ENCODE measurements at regions not wholly inside any gene's neighbourhood (a gene's known extent, or its start where the extent isn't known, plus 50 kb on each side); places are given as distances from the start of the nearest gene placed in this dataset.
"Not testable (repeated sequence)": the region's sequence is repeated elsewhere in the genome, so short reads cannot be mapped to it uniquely, and the experiment has no call there.

DNA sequence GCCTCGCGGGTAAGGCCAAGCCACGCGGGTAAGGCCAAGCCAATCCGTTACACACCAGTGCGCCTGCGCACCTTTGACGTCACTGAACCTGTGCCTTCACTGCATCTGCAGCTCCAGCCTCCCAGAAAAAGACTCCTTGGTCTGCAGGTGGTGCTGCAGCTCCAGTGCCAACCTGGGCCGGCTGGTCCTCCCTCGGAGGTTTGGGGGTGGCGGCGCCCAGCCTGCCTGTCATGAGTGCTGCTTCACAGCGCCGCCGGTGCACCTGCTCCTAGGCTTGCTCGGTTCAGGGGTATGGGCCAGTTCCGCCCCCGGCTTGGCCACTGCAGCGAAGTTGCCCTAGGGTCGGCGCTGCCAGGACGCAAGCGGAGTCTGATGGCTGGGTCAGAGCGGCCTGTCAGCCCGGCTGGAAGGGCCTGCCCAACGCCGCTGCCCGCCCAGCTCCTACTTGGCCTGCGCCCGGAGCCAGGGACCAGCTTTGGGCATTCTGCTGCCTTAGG lies 146.6 kb downstream of the USP22 start:
- DNase-seq (ENCODE audit: low read depth): no peak

DNA sequence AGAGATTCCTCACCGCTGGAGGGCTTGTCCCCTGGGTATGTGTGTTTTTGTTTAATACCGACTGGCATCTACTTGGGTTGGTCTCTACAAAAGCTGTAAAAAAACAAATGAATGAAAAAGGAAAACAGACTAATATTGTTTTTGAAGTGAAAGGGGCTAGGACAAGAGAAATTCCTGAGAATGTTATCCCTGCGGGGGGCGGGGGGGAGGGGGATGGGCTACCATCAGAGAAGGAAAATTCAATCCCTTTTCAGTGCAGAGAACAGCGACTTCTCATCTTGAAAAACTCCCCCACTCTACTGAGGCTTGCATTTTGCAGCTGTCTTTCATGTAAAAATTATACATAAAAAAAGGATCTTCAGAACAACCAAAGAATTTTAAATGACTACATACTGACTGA lies 144.1 kb downstream of the USP22 start:
- DNase-seq (ENCODE audit: low read depth): not testable (repeated sequence)

DNA sequence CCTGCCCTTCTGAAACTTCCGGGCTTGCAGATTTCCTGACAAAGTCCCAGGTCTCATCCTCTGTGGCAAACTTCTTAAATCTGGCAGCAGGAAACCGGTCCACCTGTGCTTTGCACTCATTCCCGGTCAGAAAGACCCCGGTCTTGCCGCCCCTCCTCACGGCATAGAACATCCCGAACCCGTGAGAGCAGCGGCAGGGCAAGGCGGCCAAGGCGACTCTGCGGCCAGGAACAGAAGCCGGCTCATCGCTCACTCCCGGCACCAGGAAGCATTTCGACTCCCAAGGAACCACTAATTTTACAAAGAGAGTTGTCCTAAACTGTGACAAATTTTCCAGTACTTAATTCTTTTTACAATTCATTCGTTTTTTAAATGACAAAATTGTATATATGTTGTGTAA lies 140.3 kb downstream of the USP22 start:
- DNase-seq (ENCODE audit: low read depth): not testable (repeated sequence)

DNA sequence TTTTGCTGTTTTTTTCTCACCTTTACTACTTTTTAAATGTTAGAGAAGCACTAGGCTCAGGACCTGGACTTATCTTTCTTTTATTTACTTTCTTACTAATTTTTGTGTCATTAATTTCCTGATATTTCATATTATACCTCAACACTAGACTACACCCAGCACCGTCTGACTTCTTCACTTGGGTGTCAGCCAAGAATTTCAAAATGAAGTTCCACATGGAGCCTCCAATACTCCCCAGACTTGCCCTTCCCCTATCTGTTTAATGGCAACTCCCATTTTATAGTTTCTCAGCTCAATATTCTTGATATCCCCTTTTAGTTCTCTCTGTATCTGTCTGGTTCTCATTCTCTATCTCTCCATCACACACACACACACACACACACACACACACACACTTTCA lies 139.3 kb downstream of the USP22 start:
- DNase-seq (ENCODE audit: low read depth): not testable (repeated sequence)

DNA sequence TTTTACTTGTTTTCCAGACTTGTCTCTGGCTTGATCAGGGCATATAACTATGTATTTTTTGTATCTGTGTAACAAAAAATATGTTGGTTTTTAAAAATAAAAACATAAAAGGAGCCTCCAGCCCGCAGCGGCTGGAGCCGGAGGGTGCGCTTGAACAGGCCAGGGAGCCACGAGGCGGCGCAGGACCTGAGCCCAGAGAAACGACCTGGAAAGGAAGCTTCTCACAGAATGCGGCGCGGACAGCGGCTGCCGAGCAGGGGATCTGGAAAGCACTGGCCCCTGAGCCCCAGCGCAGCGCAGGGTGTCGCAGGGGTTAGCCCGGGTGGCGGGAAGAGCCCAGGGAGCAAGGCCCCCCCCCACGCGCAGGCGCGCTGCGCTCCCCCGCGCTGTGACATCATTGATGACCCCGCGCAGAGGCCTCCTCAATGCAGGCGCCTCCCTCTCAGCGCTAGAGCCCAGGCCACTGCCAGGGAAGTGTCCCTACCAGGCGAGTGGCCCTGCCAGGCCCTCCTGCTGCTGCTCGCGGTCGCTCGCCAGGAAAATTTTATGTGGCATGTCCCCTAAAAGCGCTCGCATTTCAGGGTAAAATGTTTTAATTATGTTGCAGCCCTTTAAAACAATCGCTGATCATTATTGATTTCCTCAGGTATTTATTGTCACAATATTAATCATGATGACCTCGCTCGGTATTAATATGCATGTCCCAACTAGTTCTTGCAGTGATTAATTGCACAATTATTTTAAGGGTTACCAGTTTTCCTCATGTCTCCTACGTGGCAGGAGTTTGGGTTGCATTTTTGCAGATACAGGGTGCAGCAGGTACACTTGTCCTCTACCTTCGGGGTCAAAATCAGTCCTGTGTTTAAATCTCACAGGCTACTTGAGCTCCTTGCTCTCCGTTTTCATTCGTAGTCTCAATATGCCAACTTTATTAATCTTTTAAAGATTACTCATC lies 134.2 kb downstream of the USP22 start:
- DNase-seq (ENCODE audit: low read depth): no peak

DNA sequence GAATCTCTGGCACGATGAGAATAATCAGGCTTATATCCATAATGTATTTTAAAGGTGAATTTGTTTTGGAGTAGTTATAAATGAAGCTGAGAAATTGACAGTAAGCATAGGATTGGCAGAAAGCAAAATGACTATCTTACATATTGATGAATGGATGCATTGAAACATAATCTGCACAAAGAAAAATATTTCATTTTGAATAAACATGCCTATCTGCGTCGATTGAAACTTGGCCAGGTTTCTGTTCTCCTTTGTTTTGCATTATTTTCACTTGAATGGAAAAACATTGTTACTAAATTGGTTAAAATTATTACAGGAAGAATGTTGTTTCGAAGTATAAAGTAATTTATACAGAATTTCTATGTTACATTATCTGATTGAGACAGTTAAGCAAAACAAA lies 128.2 kb downstream of the USP22 start:
- no peak for DNase-seq (ENCODE audit: low read depth)

DNA sequence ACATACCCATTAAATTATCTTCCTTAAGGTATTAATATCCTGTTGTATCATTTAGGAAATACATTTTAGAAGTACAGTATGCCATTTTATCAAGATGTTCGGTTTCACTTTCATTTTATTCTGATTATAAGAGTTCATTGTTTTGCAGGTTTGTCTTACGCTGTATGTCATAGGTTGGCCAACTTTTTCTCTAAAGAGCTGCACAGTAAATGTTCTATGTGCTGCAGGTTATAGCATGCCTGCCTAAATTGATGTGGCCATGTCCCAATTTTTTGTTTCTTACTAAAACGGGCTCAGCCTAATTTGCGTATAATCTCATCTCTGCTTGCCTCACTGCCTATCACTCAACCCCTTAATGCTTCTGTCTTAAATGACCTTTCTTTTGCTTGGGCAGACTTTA lies 126.4 kb downstream of the USP22 start:
- no peak for DNase-seq (ENCODE audit: low read depth)

DNA sequence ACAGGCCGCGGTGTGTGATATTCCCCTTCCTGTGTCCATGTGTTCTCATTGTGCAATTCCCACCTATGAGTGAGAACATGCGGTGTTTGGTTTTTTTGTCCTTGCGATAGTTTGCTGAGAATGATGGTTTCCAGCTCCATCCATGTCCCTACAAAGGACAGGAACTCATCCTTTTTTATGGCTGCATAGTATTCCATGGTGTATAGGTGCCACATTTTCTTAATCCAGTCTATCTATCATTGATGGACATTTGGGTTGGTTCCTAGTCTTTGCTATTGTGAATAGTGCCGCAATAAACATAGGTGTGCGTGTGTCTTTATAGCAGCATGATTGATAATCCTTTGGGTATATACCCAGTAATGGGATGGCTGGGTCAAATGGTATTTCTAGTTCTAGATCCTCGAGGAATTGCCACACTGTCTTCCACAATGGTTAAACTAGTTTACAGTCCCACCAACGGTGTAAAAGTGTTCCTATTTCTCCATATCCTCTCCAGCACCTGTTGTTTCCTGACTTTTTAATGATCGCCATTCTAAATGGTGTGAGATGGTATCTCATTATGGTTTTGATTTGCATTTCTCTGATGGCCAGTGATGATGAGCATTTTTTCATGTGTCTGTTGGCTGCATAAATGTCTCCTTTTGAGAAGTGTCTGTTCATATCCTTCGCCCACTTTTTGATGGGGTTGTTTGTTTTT lies 125.1 kb downstream of the USP22 start:
- not testable (repeated sequence) for DNase-seq (ENCODE audit: low read depth)

DNA sequence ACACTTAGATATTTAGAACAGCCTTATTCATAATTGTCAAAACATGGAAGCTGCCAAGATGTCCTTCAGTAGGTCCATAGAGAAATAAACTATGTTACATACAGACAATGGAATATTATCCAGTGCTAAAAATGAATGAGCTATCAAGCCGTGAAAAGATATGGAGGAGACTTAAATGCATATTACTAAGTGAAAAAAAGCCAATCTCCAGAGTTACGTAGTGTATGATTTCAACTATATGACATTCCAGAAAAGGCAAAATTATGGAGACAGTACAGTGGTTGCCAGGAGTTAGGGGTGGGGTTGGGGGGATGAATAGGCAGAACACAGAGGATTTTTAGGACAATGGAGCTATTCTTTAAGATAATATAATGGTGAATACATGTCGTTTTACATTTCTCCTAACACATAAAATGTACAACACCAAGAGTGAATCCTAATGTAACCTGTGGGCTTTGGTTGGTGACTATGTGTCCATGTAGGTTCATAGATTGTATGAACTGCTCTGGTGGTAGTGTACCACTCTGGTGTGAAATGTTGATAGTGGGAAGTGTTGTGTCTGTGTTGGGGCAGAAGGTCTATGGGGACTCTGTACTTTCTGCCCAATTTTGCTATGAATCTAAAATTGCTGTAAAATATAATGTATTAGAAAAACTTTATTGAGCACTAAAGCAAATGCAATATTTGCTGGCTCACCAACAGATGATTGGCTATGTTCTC lies 122.6 kb downstream of the USP22 start:
- no peak for DNase-seq (ENCODE audit: low read depth)

DNA sequence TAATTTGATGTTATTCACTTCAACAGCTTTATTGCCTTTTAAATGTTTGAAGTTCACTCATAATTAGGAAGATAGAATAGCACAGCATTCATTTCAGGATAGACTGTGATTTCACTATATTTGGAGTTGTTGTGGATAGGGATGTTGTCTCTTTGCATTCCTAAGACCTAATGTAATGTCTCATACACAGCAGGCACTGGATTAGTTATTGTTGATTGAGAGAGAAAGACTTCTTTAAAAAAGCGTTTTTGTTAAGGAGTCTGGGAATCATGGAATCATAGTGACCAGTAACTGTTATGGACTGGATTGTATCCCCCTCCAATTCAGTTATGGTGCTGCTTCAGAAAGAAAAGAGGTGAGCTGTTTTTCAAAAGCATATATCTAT lies 122.0 kb downstream of the USP22 start:
- peak; percentile 25 for DNase-seq (ENCODE audit: low read depth)

DNA sequence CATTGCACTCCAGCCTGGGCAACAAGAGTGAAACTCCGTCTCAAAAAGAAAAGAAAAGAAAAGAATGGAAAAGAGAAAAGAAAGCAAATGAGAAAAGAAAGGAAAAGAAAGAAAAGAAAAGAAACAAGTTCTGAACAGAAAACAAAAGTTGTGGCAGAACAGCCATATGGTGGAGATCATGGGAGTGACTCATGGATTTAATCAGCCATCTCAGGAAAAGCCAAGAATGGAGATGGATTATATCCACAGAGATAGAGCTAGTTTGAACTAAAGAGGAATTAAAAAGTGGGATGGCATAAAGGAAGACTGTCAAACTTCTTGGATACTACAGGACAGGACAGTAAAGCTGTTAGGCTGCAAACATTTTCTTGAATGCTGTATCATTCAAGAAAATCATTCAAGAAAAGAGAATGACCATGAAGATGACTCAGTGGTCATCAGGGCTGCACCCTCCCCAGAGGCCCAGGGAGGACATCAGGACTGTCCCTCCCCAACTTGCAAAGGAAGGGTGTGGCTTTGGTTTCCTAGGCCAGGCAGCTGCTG lies 120.6 kb downstream of the USP22 start:
- DNase-seq (ENCODE audit: low read depth): peak; percentile 71

DNA sequence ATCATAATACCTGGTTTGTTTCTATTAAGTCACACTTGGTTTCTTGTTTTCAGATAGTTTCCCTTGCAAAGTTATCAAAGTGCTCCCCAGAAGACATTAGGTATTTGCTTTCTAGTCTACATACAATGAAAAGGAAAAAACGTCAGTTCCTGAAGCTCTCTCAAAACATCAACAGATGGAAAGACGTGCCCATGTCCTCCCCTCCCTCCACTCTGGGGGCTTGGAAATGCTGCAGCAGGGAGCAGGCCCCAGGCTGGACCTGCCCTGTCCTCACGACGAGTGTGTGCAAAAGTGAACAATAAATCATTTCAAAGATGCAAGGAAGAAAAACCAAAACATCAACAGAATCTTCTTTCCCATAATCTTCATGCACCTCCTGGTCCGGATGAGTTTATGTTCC lies 118.5 kb downstream of the USP22 start:
- DNase-seq (ENCODE audit: low read depth): no peak

DNA sequence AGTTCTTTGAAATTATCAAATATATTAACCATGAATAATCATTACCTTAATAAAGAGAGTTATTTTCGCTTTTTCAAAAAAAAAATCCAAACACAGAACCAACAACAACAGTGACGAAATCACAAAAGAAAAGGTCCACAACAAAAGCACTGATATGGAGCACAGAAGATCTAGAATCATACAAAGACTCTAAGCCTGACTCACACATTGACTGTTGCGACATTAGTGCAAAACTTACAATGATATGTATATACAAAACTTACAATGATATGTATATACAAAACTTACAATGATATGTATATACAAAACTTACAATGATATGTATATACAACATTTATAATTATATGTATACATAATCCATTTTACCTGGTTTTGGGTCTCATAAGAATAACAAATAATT lies 117.7 kb downstream of the USP22 start:
- DNase-seq (ENCODE audit: low read depth): no peak

DNA sequence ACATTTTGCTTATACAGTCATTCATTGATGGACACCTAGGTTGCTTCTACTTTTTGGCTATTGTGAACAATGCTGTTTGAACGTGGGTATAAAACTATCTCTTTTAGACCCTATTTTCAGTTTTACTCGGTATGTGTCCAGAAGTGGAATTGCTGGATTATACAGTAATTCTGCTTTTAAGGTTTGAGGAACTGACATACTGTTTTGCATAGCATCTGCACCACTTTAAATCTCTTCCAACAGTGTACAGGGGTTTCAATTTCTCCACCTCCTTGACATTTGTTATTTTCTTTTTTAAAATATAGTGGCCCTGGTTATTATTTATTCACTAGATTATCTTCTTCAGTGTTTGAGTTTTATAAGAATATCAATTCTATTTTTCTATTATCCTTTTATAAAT lies 116.9 kb downstream of the USP22 start:
- DNase-seq (ENCODE audit: low read depth): no peak

DNA sequence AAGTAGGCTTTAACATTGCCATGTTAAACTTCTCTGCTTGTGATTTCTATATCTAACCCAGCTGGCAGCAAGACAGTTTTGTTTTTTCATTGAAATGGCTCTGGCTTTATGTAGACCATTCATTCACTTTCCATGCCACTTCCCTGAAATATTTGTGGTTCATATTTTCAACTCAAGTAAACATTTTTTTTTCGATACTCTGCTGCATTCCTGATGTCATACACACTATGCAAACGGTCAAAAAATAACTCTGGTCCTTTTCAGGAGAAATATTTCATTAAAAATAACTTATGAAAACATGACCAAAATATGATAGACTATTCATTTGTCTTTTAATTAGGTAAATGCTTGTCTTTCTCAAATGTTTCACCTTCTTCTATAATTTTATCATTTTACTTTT lies 116.3 kb downstream of the USP22 start:
- no peak for DNase-seq (ENCODE audit: low read depth)

DNA sequence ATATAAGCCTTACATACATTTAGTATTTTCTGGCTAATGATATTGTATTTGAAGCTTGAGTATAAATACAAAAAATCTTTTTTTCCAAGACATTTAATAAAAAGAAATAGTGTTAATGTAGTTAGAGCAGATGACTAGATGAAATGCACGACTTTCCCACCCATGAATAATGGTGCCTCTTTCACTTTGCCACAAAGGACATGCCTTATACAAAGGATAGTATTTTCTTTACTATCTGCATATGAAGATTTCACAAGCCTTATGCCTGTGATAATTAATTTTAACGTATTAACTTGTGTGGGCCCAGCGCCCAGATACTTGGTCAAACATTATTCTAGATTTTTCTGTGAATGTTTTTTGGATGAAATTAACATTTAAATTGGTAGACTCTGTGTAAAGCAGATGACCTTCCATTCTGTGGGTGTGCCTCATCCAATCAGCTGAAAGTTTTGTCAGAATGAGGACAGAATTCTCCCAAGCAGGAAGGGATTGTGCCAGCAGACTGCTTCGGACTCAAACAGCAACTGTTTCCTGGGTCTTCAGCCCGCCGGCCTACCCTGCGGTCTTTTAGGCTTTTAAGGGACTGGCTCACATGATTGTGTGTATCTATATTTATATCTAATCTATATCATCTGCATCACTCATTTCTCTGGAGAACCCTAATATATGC lies 115.4 kb downstream of the USP22 start:
- DNase-seq (ENCODE audit: low read depth): no peak

DNA sequence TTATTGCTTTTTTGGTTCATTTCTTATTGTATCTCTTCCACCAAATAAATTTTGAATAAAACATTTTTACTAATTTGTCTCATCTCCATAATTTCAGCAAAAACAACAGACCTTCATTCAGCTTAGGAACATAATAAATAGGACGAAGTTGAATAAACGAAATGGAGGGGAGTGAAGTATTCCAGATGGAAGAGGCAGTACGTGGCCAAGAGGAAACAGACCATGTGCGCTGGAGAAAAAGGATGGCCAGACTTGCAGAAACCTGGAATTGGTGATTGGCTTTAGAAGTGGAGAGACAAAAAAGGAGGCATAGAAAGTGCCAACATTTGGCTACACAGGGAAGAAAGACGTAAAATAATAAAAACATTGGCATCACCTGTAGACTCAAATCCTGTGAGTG lies 113.5 kb downstream of the USP22 start:
- no peak for DNase-seq (ENCODE audit: low read depth)

DNA sequence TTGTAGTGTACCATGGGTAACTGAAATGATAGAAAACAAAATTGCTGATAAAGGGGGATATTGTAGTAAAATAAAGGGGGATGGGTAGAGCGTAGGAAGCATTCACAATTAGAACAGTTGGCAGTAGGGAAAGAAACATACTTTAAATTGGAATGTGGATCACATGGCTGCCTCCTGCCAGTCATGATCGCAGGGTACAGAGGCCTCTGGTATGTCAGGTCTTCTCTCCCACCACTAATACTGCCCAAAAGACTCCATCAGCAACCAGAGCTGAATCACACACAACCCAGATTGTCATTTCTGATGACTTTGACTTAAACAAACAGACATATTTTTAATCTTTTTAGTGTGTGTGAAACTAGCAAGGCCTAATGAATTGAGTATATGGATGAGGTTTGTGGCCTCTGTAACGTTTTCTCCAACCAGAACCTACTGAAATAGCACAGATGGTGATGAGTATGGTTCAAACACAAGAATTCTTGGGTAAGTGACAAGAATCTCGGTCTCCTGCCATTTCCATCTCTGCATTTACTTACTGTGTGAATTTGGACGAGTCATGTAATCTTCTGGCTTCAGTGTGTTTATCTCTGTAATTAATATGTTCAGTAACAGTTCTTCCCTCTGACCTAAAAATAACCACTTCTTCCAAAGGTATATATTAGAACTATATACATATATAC lies 112.6 kb downstream of the USP22 start:
- no peak for DNase-seq (ENCODE audit: low read depth)

DNA sequence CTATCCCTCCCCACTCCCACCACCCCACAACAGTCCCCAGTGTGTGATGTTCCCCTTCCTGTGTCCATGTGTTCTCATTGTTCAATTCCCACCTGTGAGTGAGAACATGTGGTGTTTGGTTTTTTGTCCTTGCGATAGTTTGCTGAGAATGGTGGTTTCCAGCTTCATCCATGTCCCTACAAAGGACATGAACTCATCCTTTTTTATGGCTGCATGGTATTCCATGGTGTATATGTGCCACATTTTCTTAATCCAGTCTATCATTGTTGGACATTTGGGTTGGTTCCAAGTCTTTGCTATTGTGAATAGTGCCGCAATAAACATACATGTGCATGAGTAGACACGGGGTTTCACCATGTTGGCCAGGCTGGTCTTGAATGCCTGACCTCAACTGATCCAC lies 109.8 kb downstream of the USP22 start:
- DNase-seq (ENCODE audit: low read depth): not testable (repeated sequence)

DNA sequence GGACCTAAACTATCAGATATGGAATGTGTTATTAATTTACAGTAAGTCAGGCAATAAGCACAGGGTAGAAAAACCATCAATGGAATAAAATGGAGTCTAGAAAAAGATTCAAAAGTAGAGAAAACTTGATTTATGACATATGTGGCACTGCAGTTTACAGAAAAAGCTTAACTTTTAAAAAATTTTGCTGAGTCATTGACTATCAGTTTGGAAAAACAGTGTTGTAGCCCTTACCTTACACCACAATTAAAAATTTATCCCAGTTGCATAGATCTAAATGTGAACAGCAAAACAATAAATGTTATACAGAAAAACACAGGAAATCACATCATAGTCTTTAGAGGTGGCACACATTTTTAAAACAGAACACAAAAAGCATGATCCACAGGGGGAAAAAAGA lies 108.5 kb downstream of the USP22 start:
- no peak for DNase-seq (ENCODE audit: low read depth)
